SK-N-MC (cell line): ENCODE measurements at regions not wholly inside any gene's neighbourhood (a gene's known extent, or its start where the extent isn't known, plus 50 kb on each side); places are given as distances from the start of the nearest gene placed in this dataset.

Experiments
- EZH2 ChIP-seq: fragments of 200-600 bp; sonication (generic); IDR thresholded peaks from one replicate; pipeline ENCODE4 v1.6.1; 2017; ENCODE audit warnings: antibody characterized with exemption
- POLR2AphosphoS5 ChIP-seq: IDR thresholded peaks from 2 replicates; pipeline ENCODE4 v1.6.1; 2012; ENCODE audit warnings: mild to moderate bottlenecking, low read depth, low read length, borderline replicate concordance

GRCh38 chr14:97820781-97821180 lies 1023.6 kb downstream of the VRK1 start:
- no peak for TF ChIP-seq POLR2AphosphoS5
- TF ChIP-seq EZH2, result no peak
